Keratinocyte (primary cell): ENCODE measurements at regions not wholly inside any gene's neighbourhood (a gene's known extent, or its start where the extent isn't known, plus 50 kb on each side); places are given as distances from the start of the nearest gene placed in this dataset.
A peak's percentile ranks its signal among the peaks of the same experiment; 100 is the strongest.

Source experiments
- DNase-seq: peaks from one replicate; pipeline ENCODE4 v3.0.0-alpha.2; 2011; ENCODE audit warnings: low read depth, missing footprints, low spot score
- FAIRE-seq: peaks from 2 replicates; lab custom pipeline; 2011; peaks lifted over from hg19 to GRCh38; lab: Jason Lieb, UNC
- H2AFZ ChIP-seq: 2 replicates; pipeline ENCODE4 v1.6.0; 2012; ENCODE audit warnings: low read length, control low read depth, inconsistent platforms; ENCODE audit not compliant: control insufficient read depth
- H3K27ac ChIP-seq: 2 replicates; pipeline ENCODE4 v1.5.1; 2011; ENCODE audit warnings: low read length; ENCODE audit not compliant: control insufficient read depth, insufficient read depth
- H3K27me3 ChIP-seq: 3 replicates; pipeline ENCODE4 v1.6.0; 2011; ENCODE audit warnings: low read length; ENCODE audit not compliant: control insufficient read depth, insufficient read depth; ENCODE audit errors: extremely low read depth
- H3K36me3 ChIP-seq, 2 experiments: 2 replicates in 1 of 2; 3 replicates in 1 of 2; pipeline ENCODE4 v1.5.1; 2011; ENCODE audit warnings: low read length in 2 of 2, mild to moderate bottlenecking in 1 of 2; ENCODE audit not compliant: control insufficient read depth in 2 of 2, insufficient read depth in 2 of 2; ENCODE audit errors: extremely low read depth in 1 of 2
- H3K4me1 ChIP-seq: 3 replicates; pipeline ENCODE4 v1.5.1; 2011; ENCODE audit warnings: low read length; ENCODE audit not compliant: control insufficient read depth, insufficient read depth; ENCODE audit errors: extremely low read depth
- H3K4me2 ChIP-seq: 3 replicates; pipeline ENCODE4 v1.6.0; 2011; ENCODE audit warnings: low read depth, low read length; ENCODE audit not compliant: control insufficient read depth, insufficient read depth; ENCODE audit errors: extremely low read depth
- H3K4me3 ChIP-seq, 3 experiments: fragments of 200-600 bp in 1 of 3; sonication (generic) in 1 of 3; 2 replicates in 2 of 3; 3 replicates in 1 of 3; pipeline ENCODE4 v1.5.1; 2011 to 2016; ENCODE audit warnings: low read length in 3 of 3, mild to moderate bottlenecking in 3 of 3, control low read depth in 2 of 3, inconsistent platforms in 1 of 3, low read depth in 1 of 3, mixed read lengths in 1 of 3, mixed run types in 1 of 3, moderate library complexity in 1 of 3; ENCODE audit not compliant: control insufficient read depth in 2 of 3, insufficient read depth in 2 of 3; ENCODE audit errors: extremely low read depth in 1 of 3
- H3K79me2 ChIP-seq: 2 replicates; pipeline ENCODE4 v1.6.0; 2012; ENCODE audit warnings: low read length; ENCODE audit not compliant: control insufficient read depth, insufficient read depth
- H3K9ac ChIP-seq: 3 replicates; pipeline ENCODE4 v1.6.0; 2011; ENCODE audit warnings: low read length; ENCODE audit not compliant: control insufficient read depth, insufficient read depth; ENCODE audit errors: extremely low read depth
- H3K9me1 ChIP-seq: 3 replicates; pipeline ENCODE4 v1.6.0; 2011; ENCODE audit warnings: low read length; ENCODE audit not compliant: control insufficient read depth, insufficient read depth; ENCODE audit errors: extremely low read depth
- H3K9me3 ChIP-seq: 2 replicates; pipeline ENCODE4 v1.5.1; 2012; ENCODE audit warnings: low read depth, low read length; ENCODE audit not compliant: control insufficient read depth
- H4K20me1 ChIP-seq: 3 replicates; pipeline ENCODE4 v1.6.0; 2011; ENCODE audit warnings: low read length; ENCODE audit not compliant: control insufficient read depth, insufficient read depth; ENCODE audit errors: extremely low read depth
- CTCF ChIP-seq, 3 experiments: IDR thresholded peaks in 1 of 3; conservative IDR thresholded peaks in 1 of 3; optimal IDR thresholded peaks in 1 of 3; 2 replicates in 2 of 3; 3 replicates in 1 of 3; pipeline versions ENCODE3 to v1.5.1; 2011; ENCODE audit warnings: low read length in 3 of 3, mild to moderate bottlenecking in 3 of 3, moderate library complexity in 2 of 3, control low read depth in 1 of 3, inconsistent platforms in 1 of 3; ENCODE audit not compliant: insufficient read depth in 2 of 3; ENCODE audit errors: extremely low read depth in 1 of 3
- EZH2 ChIP-seq: IDR thresholded peaks from one replicate; pipeline ENCODE4 v1.6.1; 2012; ENCODE audit warnings: inconsistent platforms, mild to moderate bottlenecking, low read length, moderate library complexity
- dilution Hi-C: fragments of 300-500 bp; cut with MboI; formaldehyde crosslinking; loops from one replicate; pipeline ENCODE4 v1.7.0; 2020; ENCODE audit warnings: low sequenced_read_pairs; ENCODE audit not compliant: extremely low pct_ligation_motif_present

DNA sequence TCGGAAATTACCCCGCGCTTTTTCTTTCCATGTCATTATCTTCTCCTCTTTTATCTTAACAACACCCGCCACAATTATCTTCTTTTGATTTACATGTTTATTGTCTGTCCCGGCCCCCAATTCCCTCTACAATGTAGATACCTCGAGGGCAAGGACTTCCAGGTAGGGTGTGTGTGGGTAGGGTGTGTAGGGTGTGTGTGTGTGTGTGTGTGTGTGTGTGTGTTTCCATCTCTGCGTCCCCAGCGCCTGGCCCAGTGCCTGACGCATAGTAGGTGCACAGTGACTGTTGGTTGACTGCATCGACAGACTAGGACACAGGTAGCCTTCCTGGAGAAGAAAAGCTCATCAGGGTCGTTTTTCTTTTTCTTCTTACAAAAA lies 103.1 kb downstream of the UCHL1 start:
- no peaks in the 10 kb centered on the region for H3K9me3 ChIP-seq
- dilution Hi-C loops: no loop called here
- FAIRE-seq (no peak), DNase-seq (no peak)
- peaks cover 14% of the 10 kb centered on the region for H3K4me1 ChIP-seq
- H4K20me1 ChIP-seq: peaks cover 3% of the 10 kb centered on the region
- H2AFZ ChIP-seq: no peak overlapping the region
- H3K9me1 ChIP-seq: no peaks in the 10 kb centered on the region
- H3K4me3 ChIP-seq: peak overlapping the region in 1 of 3 experiments; percentile 46
- H3K9ac ChIP-seq: no peak overlapping the region
- peaks cover 37% of the 10 kb centered on the region for H3K27me3 ChIP-seq
- H3K4me2 ChIP-seq: peak overlapping the region; percentile 80
- H3K36me3 ChIP-seq: no peaks in the 10 kb centered on the region
- TF ChIP-seq CTCF (optimal IDR thresholded peaks at IDR 0.05 in 1 of 3, IDR thresholded peaks at IDR 0.05 in 1 of 3, conservative IDR thresholded peaks at IDR 0.05 in 1 of 3; ENCODE audit: extremely low read depth in 1 of 3, insufficient read depth in 2 of 3, low read length in 3 of 3): no peak
- no peak for TF ChIP-seq EZH2
- no peak overlapping the region for H3K27ac ChIP-seq
- no peaks in the 10 kb centered on the region for H3K79me2 ChIP-seq

DNA sequence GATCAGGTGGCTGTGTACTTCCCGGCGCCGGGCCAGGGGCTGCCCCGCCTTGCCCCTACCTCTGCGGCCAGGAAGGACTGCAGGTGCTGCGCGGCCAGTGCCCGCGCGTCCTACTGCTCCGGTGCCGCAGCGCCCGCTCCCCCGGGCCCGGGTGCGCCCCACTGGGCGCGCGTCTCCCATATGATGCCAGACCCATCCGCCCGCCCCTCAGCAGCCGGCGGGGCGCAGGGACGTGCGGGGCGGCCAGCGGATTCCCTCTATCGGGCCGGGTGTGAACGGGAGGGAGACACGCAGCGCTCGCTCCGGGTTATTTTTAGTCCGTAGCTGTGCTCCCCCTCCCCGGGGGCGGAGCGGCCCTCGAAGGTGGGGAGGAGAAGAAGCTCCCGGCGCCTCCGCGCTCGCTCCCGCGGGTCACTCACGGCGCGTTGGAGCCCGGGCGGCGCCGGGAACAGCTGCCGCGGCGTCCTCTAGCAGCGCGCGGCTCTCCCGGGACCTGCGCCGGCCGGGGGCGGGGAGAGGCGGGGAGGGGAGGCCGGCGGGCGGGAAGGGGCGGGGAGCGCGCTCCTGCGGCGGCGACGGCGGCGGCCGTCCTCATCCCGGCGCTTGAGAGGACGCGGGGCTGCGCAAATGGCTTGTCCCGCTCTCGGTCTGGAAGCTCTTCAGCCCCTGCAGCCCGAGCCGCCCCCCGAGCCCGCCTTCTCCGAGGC lies 103.6 kb downstream of the UCHL1 start:
- Histone ChIP-seq H3K4me3 (peak overlapping the region; percentile 49 to 63 (median 57)), H3K27me3 (peaks cover 37% of the 10 kb centered on the region), H3K9me1 (no peaks in the 10 kb centered on the region), H2AFZ (peak overlapping the region; percentile 37), H3K27ac (no peak overlapping the region), H3K9ac (no peak overlapping the region), H3K79me2 (no peaks in the 10 kb centered on the region), H4K20me1 (peaks cover 3% of the 10 kb centered on the region), H3K4me1 (peaks cover 14% of the 10 kb centered on the region), H3K4me2 (peak overlapping the region; percentile 80), H3K36me3 (no peaks in the 10 kb centered on the region), H3K9me3 (no peaks in the 10 kb centered on the region)
- DNase-seq (no peak), FAIRE-seq (no peak)
- dilution Hi-C loops: no loop called here
- no peak for TF ChIP-seq CTCF (optimal IDR thresholded peaks at IDR 0.05 in 1 of 3, IDR thresholded peaks at IDR 0.05 in 1 of 3, conservative IDR thresholded peaks at IDR 0.05 in 1 of 3; ENCODE audit: extremely low read depth in 1 of 3, insufficient read depth in 2 of 3, low read length in 3 of 3)
